HepG2 (cell line): ENCODE measurements at regions not wholly inside any gene's neighbourhood (a gene's known extent, or its start where the extent isn't known, plus 50 kb on each side); places are given as distances from the start of the nearest gene placed in this dataset.

Source experiments
- ATAC-seq: fragments of 200-7000 bp; cut with Tn5 transposase; 3 replicates; pipeline ENCODE4 v1.9.1; 2020; ENCODE audit warnings: mild to moderate bottlenecking, moderate library complexity
- BruUV-seq: library from RNA; stranded (reverse); fragments of 400-500 nt; replicated peaks from 2 replicates; lab custom pipeline; 2021; lab: Mats Ljungman, UMichigan
- CTCF ChIA-PET: fragments of 300-600 bp; formaldehyde crosslinking; extraction: SDS; loops from one replicate; lab custom pipeline; 2021; ENCODE audit warnings: low total read pairs, inconsistent platforms, low intra/inter-chr PET ratio; lab: Yijun Ruan, JAX
- POLR2A ChIA-PET: fragments of 350-600 bp; sonication (Branson Sonifier 250); formaldehyde crosslinking; loops from one replicate; lab custom pipeline; 2020; ENCODE audit warnings: antibody characterized with exemption, inconsistent platforms; lab: Yijun Ruan, JAX
- DNase-seq: peaks from one replicate; pipeline ENCODE4 v3.0.0-alpha.2; 2015; ENCODE audit warnings: low spot score
- FAIRE-seq: peaks from 3 replicates; lab custom pipeline; 2011; peaks lifted over from hg19 to GRCh38; lab: Jason Lieb, UNC
- H2AFZ ChIP-seq: one replicate; pipeline ENCODE4 v1.6.1; 2011; ENCODE audit warnings: low read length, inconsistent platforms
- H3K27ac ChIP-seq: fragments of 300-600 bp; 3 replicates; pipeline ENCODE4 v1.8.0; 2011; ENCODE audit warnings: mixed run types, mild to moderate bottlenecking, mixed read lengths, low read length, inconsistent platforms; ENCODE audit not compliant: insufficient read depth; ENCODE audit errors: extremely low read length
- H3K27me3 ChIP-seq, 2 experiments: fragments of 200-600 bp in 1 of 2; 2 replicates in 1 of 2; 3 replicates in 1 of 2; pipeline versions ENCODE4 v1.6.0 to v1.8.0; 2011; ENCODE audit warnings: low read length in 2 of 2, mild to moderate bottlenecking in 2 of 2, moderate library complexity in 2 of 2, inconsistent platforms in 1 of 2; ENCODE audit not compliant: insufficient read depth in 2 of 2, control insufficient read depth in 1 of 2
- H3K36me3 ChIP-seq, 2 experiments: fragments of 200-600 bp in 1 of 2; replicated peaks in 1 of 2; 2 replicates in 1 of 2; 3 replicates in 1 of 2; pipeline versions ENCODE4 v1.5.1 to v1.8.0; 2011; ENCODE audit warnings: low read length in 2 of 2, inconsistent platforms in 1 of 2; ENCODE audit not compliant: insufficient read depth in 2 of 2, control insufficient read depth in 1 of 2
- H3K4me1 ChIP-seq: 2 replicates; pipeline ENCODE4 v1.5.1; 2012; ENCODE audit warnings: low read length, inconsistent platforms; ENCODE audit not compliant: insufficient read depth
- H3K4me2 ChIP-seq: 2 replicates; pipeline ENCODE4 v1.6.0; 2011; ENCODE audit warnings: low read depth, low read length, inconsistent platforms
- H3K4me3 ChIP-seq, 3 experiments: fragments of 200-600 bp in 1 of 3; sonication (generic), shearing (Covaris generic) in 1 of 3; replicated peaks in 1 of 3; 2 replicates each; pipeline ENCODE4 v1.5.1; 2011 to 2016; ENCODE audit warnings: low read length in 3 of 3, inconsistent platforms in 2 of 3, low read depth in 2 of 3, mild to moderate bottlenecking in 2 of 3, control low read depth in 1 of 3, mixed read lengths in 1 of 3; ENCODE audit not compliant: insufficient read depth in 1 of 3
- H3K79me2 ChIP-seq: one replicate; pipeline ENCODE4 v1.6.1; 2011; ENCODE audit warnings: low read length, inconsistent platforms; ENCODE audit not compliant: insufficient read depth
- H3K9ac ChIP-seq: 2 replicates; pipeline ENCODE4 v1.6.0; 2011; ENCODE audit warnings: mild to moderate bottlenecking, low read depth, low read length, inconsistent platforms; ENCODE audit not compliant: insufficient read depth
- H3K9me3 ChIP-seq: 2 replicates; pipeline ENCODE4 v1.5.1; 2012; ENCODE audit warnings: mild to moderate bottlenecking, low read length
- H4K20me1 ChIP-seq: 2 replicates; pipeline ENCODE4 v1.6.0; 2011; ENCODE audit warnings: inconsistent platforms, mild to moderate bottlenecking, low read length, moderate library complexity; ENCODE audit not compliant: insufficient read depth
- CTCF ChIP-seq: sonication (generic); formaldehyde crosslinking; IDR thresholded peaks from 2 replicates; pipeline ENCODE4 v1.5.0; 2020; ENCODE audit warnings: mild to moderate bottlenecking, missing genetic modification reagents, moderate library complexity
- EZH2 ChIP-seq: conservative IDR thresholded peaks from 2 replicates; pipeline ENCODE4 v1.6.1; 2012; ENCODE audit warnings: mild to moderate bottlenecking, low read depth, low read length, moderate library complexity
- GMEB1 ChIP-seq: sonication (generic); formaldehyde crosslinking; IDR thresholded peaks from 2 replicates; pipeline ENCODE4 v1.5.1; 2020; ENCODE audit warnings: missing genetic modification reagents, mild to moderate bottlenecking, borderline replicate concordance
- PPARG ChIP-seq: conservative IDR thresholded peaks from 2 replicates; pipeline ENCODE4 v1.6.1; 2016; ENCODE audit warnings: missing biosample characterization, missing genetic modification reagents
- TOE1 ChIP-seq: sonication (generic); formaldehyde crosslinking; IDR thresholded peaks from 2 replicates; pipeline ENCODE4 v1.4.0; 2020; ENCODE audit warnings: mild to moderate bottlenecking, missing genetic modification reagents
- ZNF562 ChIP-seq: sonication (generic); formaldehyde crosslinking; IDR thresholded peaks from 2 replicates; pipeline ENCODE4 v1.8.0; 2022; ENCODE audit warnings: missing genetic modification reagents, borderline replicate concordance
- ZNF652 ChIP-seq: IDR thresholded peaks from 2 replicates; pipeline ENCODE4 v1.6.1; 2016; ENCODE audit warnings: low read depth, borderline replicate concordance
- ZNF713 ChIP-seq: sonication (generic); formaldehyde crosslinking; IDR thresholded peaks from 2 replicates; pipeline ENCODE4 v1.4.0; 2020; ENCODE audit warnings: mild to moderate bottlenecking, missing genetic modification reagents
- WGBS: methylation state at CpG from one replicate; pipeline ENCODE4 v1.1.6; 2017; ENCODE audit warnings: low lambda C conversion rate; 5-methylcytosine and 5-hydroxymethylcytosine counted together
- in situ Hi-C: cut with HindIII; loops from 2 replicates; pipeline ENCODE4 v1.10.0; 2017; ENCODE audit warnings: low pct_unique_long_range_greater_than_20kb; ENCODE audit not compliant: extremely low pct_ligation_motif_present
- intact Hi-C: fragments of 100-400 bp; cut with micrococcal nuclease; formaldehyde crosslinking; loops from one replicate; pipeline ENCODE4 v1.10.0; 2022; ENCODE audit not compliant: unreplicated experiment

GRCh38 chr19:33868076-33868735, 71.5 kb downstream of the KCTD15 start (continued):
- TF ChIP-seq PPARG (CRISPR knock-in tag), result no peak

GRCh38 chr19:33868788-33869412, 72.2 kb downstream of the KCTD15 start:
- BruUV-seq, result no TSS peak
- no peak overlapping the region for H3K27ac ChIP-seq
- DNase-seq (no peak), ATAC-seq (peak; percentile 76), FAIRE-seq (no peak)
- no peak overlapping the region for H3K4me3 ChIP-seq
- no peaks in the 10 kb centered on the region for H3K9me3 ChIP-seq
- peak overlapping the region; percentile 14; the same call in 1 of the 2 replicates for H3K4me2 ChIP-seq
- H2AFZ ChIP-seq, result no peak overlapping the region
- no peaks in the 10 kb centered on the region for H3K4me1 ChIP-seq
- H3K9ac ChIP-seq, result no peak overlapping the region
- H3K27me3 ChIP-seq, result peaks cover 1 to 33% of the 10 kb centered on the region in 2 experiments; a peak in 4 of 5 replicates
- no peaks in the 10 kb centered on the region for H3K36me3 ChIP-seq
- TF ChIP-seq TOE1 (CRISPR knock-in tag) (no peak), ZNF713 (CRISPR knock-in tag) (no peak), EZH2 (0 out of 2 replicates have a peak, but pooled peaks have one; percentile 49), ZNF652 (CRISPR knock-in tag) (peak; percentile 83), CTCF (CRISPR knock-in tag) (0 out of 2 replicates have a peak, but pooled peaks have one; percentile 31), GMEB1 (CRISPR knock-in tag) (no peak), ZNF562 (CRISPR knock-in tag) (no peak)
- intact Hi-C loops, result no loop called here
- no peaks in the 10 kb centered on the region for H4K20me1 ChIP-seq
- WGBS, result 40% methylated on average over 3 of the region's 21 CpGs
- POLR2A ChIA-PET, result no interaction called here
- H3K79me2 ChIP-seq, result no peaks in the 10 kb centered on the region
- in situ Hi-C loops, result no loop called here
- CTCF ChIA-PET, result no interaction called here
